ENCODE measurements at regions not wholly inside any gene's neighbourhood (a gene's known extent, or its start where the extent isn't known, plus 50 kb on each side); places are given as distances from the start of the nearest gene placed in this dataset.

GRCh38 chr3:67290438-67290837, 292.3 kb downstream of the KBTBD8 start:
- DNase-seq: no peak

GRCh38 chr3:67291287-67292252, 293.5 kb downstream of the KBTBD8 start:
- no peak for DNase-seq

DNA sequence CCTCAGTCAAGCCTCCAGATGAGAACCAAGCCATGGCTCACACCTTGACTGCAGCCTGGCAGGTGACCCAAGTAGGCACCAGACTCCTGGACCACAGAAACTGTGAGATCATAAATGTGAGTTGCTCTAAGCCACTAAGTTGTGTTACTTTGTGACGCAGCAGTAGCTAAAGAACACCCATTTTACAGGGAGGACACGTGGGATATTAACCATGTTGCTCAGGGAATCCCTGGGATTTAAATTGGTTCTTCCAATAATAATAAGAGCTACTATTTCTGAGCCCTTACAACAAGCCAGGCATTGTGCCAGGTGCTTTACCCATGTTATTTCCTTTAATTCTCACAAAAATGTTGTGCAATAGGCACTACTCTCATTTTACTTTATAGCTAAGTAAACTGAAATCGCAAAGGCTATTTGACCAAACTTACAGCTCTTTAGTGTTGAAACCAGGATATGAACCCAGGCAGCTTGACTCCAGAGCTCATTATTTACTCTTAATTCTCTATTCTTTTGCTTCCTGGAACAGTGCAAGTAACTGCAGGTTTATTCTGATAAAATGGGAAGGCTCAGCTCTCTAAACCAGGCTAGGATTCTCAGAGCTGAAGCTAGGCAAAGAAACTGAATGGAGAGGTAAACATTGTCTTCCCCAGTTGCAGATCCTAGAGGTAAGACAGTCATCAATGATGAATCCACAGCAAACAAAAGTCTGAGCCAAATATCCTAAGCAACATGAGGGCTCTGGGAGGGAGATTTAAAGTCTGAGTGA, 294.4 kb downstream of the KBTBD8 start:
- DNase-seq: no peak

DNA sequence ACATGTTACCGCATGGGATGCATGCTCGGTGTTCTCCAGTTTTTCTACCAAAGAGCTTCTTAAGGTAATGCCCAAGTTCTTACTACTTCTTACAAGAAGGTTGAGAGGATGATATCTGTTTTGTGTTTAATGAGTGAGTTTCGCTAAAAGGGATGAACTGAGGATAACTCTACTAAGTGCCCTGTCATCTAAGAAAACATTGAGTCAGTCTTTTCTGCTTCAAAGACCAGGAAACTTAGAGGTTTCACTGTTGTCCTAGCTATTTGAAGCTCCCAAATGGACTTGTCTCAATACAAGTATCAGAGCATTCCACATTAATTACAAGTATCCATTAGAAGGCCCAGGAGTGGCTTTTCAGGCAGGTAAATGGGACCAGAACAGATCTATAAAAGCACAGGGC, 296.2 kb downstream of the KBTBD8 start:
- no peak for DNase-seq

DNA sequence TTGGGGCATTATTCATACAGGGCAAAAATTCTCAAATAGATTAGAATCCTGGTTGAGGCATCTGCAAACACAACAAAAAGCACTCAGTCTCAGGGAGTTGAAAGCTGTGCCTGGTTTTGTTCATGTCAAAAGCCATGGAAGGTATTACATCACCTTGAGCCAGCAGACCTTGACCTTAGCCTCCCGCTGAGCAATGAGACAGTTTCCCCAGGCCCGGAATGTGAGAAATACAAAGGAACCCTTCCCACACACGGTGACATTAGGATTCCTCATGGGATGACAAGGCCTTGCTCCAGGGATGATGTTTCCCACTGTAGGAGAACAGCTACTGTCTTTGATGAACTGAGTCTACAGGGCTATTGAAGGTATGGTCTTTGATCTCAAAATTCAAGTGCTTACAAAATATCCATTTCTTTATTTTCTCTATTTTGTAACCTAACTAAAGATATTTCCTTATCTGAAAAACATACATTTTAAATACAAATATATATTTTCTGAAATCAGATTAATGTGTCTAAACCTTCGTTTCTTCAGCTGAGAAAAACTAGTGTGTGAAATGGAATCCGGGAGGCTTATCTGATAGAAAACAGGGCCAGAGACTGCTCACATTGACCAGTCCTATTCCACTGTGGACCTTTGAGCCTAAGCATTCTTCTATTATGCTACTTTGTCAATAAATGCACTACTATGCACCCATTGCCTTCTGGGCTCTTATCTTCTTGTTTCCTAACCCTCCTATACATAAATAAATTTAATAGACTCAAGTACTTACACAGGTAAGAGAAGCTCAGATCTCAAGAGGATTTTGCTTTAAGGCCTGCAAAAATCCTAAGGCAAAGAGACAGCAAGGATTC, 298.2 kb downstream of the KBTBD8 start:
- DNase-seq: no peak

DNA sequence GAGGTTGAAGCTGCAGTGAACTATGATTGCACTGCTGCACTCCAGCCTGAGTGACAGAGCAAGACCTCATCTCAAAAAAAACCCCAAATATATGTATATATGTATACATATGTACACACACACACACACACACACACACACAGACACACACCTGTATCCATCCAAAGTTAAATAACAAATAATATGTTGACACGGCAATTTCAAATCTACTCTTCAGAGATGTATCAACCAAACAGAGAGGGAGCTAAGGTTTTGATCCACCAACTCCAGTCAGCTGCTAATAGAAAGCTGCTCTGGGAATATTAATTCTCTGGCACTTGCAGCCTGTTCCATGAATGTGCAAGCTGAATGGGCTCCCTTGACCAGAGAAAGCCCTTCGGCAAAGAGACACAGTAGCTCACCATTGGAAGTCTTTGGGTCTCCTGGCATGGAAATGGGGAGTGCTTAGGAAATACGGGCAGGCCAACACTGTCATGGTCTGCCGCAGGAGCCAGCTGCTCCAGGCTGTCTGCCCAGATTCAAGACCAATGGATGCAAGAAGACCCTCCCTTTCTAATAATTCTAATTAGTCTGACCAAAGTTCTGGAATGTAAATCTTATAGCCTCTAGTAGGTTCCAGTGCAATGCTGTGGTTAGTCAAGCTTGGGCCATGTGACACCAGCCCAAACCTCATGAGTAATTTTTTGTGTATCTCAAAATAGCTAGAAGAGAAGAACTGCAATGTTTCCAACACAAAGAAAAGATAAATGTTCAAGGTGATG, 299.8 kb downstream of the KBTBD8 start:
- DNase-seq: no peak

DNA sequence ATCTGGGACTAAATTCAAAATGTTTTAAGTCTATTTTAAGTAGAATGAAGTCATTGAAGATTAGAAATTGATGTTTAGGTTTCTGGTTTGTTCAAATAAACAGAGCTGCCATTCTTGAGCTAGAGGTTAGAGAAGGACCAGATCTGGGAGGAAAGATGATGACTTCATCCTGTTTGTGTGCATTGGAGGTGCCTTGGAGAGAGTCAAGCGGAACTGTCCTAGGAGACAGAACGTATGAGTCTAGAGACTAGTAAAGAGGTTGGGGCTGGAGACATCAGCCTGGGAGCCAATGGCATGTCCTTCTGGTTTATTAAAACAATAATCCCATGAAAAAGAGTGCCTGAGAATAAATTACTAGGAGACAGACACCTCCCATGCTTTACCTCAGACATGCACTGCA, 303.4 kb downstream of the KBTBD8 start:
- DNase-seq: no peak

DNA sequence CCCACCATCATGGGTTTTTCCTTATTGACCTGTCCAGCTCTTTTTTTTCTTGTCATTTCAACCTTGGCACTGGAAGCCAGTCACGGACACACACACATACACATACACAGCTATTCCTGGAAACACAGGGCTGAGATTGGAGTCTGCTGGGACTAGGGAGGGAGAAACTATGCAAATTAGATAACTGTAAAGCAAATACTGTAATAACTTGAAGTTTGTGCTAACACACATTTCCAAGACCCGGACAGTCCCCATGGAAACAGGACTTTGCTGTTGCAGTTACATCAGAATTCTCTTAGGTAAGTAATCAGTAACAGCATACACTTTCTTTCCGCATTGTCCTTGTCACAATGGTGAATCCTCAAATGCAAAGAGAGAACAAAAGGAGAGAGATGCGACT, 304.4 kb downstream of the KBTBD8 start:
- no peak for DNase-seq

GRCh38 chr3:67305160-67305559, 307.1 kb downstream of the KBTBD8 start:
- DNase-seq: no peak

DNA sequence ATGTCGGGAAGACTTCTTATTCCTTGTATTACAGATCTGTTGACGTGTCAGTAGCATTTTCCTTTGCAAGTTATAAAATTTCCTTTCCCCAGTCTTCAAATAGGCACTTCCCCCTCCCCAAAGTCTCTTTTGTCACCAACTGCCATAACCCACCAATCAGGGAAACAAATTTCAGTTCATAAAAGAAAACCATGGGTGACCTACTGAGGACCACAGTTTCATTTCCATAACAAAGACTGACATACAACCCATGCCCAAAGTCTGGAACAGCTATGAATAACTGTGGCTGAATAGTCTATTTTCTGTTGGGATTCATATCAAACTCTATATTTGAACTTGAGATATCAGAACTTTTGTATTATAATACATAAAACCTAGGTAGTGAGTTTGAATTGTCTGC, 307.8 kb downstream of the KBTBD8 start:
- no peak for DNase-seq

DNA sequence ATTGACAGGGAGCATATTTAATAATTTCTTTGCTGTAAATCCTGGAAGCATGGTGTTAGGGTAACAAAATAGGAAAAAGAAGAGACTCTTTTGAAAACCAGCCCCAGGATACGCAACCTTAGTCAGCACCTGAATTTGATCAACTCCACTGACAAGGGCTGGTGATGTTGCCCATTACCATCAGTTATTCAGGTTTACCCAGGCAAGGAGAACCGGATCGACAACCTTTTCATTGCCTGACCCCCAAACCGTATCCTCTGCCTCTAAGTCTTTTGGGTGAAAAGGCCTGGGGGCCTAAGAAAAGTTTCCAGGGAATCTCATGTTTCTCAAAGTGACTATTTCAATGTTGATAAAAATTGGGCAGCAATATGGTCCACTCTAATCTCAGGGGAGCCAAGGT, 313.3 kb downstream of the KBTBD8 start:
- no peak for DNase-seq

DNA sequence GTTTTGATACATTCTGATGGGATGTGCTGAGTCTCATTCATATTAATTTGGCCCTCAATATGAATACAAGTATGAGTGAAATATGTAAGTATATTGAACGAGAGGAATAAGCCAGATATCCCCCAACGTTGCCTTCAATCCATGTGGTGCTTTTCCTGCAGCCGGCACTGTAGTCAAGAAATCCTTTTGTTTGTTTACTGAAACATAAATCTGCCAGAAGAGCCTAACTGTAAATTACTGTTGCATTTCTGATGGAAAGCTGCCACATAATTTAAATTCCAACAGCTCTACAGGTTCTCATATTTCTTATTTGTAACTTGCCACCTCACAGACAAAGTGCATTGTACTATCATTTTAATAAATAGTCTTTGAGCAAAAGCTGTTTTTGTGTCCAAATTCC, 314.0 kb downstream of the KBTBD8 start:
- no peak for DNase-seq

- DNase-seq: no peak
Measured at GRCh38 chr3:67318162-67318561, 320.1 kb downstream of the KBTBD8 start.

DNA sequence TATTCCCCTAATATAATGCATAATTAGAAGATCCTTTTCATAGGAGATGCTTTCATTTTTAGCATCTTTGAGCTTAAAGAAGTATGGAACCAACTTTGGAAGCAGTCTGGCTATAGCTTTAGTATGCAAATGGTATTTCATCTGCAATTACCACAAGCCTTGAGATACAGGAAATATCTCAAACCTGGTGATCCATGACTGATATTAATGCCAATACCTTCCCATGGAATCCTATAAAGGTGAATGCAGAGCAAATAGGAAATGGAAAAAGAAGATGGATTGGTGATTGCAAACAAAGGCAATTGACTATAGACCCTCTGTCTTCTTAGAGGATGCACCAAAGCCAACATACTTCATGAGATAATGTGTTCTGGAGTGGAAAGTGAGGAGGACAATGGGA, 326.4 kb downstream of the KBTBD8 start:
- no peak for DNase-seq
